BLaER1 treated with 17β-estradiol and CSF1 and Interleukin-3, amounts not matched to agents 10 nM and 100 nM (cell line): ENCODE measurements at regions not wholly inside any gene's neighbourhood (a gene's known extent, or its start where the extent isn't known, plus 50 kb on each side); places are given as distances from the start of the nearest gene placed in this dataset.

Experiments used
- H3K27ac ChIP-seq, 11 experiments: shearing (Covaris generic); formaldehyde crosslinking; 2 replicates each; pipeline ENCODE4 v1.8.1; 2022
- H3K27me3 ChIP-seq, 11 experiments: shearing (Covaris generic); formaldehyde crosslinking; 2 replicates each; pipeline ENCODE4 v1.8.1; 2022
- H3K36me3 ChIP-seq, 11 experiments: shearing (Covaris generic); formaldehyde crosslinking; 2 replicates each; pipeline ENCODE4 v1.8.1; 2022
- H3K4me1 ChIP-seq, 10 experiments: shearing (Covaris generic); formaldehyde crosslinking; 2 replicates each; pipeline ENCODE4 v1.8.1; 2022
- H3K4me2 ChIP-seq, 11 experiments: shearing (Covaris generic); formaldehyde crosslinking; 2 replicates each; pipeline ENCODE4 v1.8.1; 2022
- H3K4me3 ChIP-seq, 10 experiments: shearing (Covaris generic); formaldehyde crosslinking; 2 replicates each; pipeline ENCODE4 v1.8.1; 2022
- H3K9ac ChIP-seq, 11 experiments: shearing (Covaris generic); formaldehyde crosslinking; 2 replicates each; pipeline ENCODE4 v1.8.1; 2022
- H3K9me3 ChIP-seq, 11 experiments: shearing (Covaris generic); formaldehyde crosslinking; replicated peaks in 1 of 11; 2 replicates each; pipeline ENCODE4 v1.8.1; 2022
- H4K20me1 ChIP-seq, 11 experiments: shearing (Covaris generic); formaldehyde crosslinking; 2 replicates each; pipeline ENCODE4 v1.8.1; 2022
- Cebpa-rat ChIP-seq, 11 experiments: shearing (Covaris generic); IDR thresholded peaks; 2 replicates each; pipeline ENCODE4 v1.8.1; 2022

GRCh38 chrX:13397878-13398818 lies 78.3 kb upstream of the ATXN3L start:
- no peaks in the 10 kb centered on the region for H4K20me1 ChIP-seq
- H3K27me3 ChIP-seq: peaks cover 58 to 100% (median 92%) of the 10 kb centered on the region in 11 experiments
- no peaks in the 10 kb centered on the region for H3K4me1 ChIP-seq
- no peak for TF ChIP-seq Cebpa-rat (IDR thresholded peaks at IDR 0.05)
- no peak overlapping the region for H3K4me2 ChIP-seq
- no peak overlapping the region for H3K27ac ChIP-seq
- no peaks in the 10 kb centered on the region for H3K36me3 ChIP-seq
- H3K4me3 ChIP-seq: no peak overlapping the region
- no peak overlapping the region for H3K9ac ChIP-seq
- peaks cover 0 to 21% (median 0%) of the 10 kb centered on the region in 11 experiments; a peak in 6 of 22 replicates for H3K9me3 ChIP-seq

GRCh38 chrX:13396924-13397323 lies 77.1 kb upstream of the ATXN3L start:
- H3K4me3 ChIP-seq: no peak overlapping the region
- H3K4me1 ChIP-seq: no peaks in the 10 kb centered on the region
- peaks cover 47 to 96% (median 86%) of the 10 kb centered on the region in 11 experiments for H3K27me3 ChIP-seq
- no peak for TF ChIP-seq Cebpa-rat (IDR thresholded peaks at IDR 0.05)
- H3K9me3 ChIP-seq: peaks cover 0 to 21% (median 0%) of the 10 kb centered on the region in 11 experiments; a peak in 5 of 22 replicates
- no peaks in the 10 kb centered on the region for H3K36me3 ChIP-seq
- H4K20me1 ChIP-seq: no peaks in the 10 kb centered on the region
- no peak overlapping the region for H3K4me2 ChIP-seq
- H3K9ac ChIP-seq: no peak overlapping the region
- H3K27ac ChIP-seq: no peak overlapping the region

GRCh38 chrX:13389501-13389900 lies 69.6 kb upstream of the ATXN3L start:
- Histone ChIP-seq H3K4me1 (peaks cover 0 to 21% (median 0%) of the 10 kb centered on the region in 10 experiments; a peak in 4 of 20 replicates), H3K27ac (no peak overlapping the region), H3K9ac (no peak overlapping the region), H3K4me2 (no peak overlapping the region), H3K4me3 (no peak overlapping the region), H3K27me3 (peaks cover 50 to 95% (median 77%) of the 10 kb centered on the region in 11 experiments), H3K36me3 (no peaks in the 10 kb centered on the region), H3K9me3 (peaks cover 0 to 31% (median 0%) of the 10 kb centered on the region in 11 experiments; a peak in 6 of 22 replicates), H4K20me1 (no peaks in the 10 kb centered on the region)
- no peak for TF ChIP-seq Cebpa-rat (IDR thresholded peaks at IDR 0.05)

- H3K36me3 ChIP-seq: no peaks in the 10 kb centered on the region
- no peak for TF ChIP-seq Cebpa-rat (IDR thresholded peaks at IDR 0.05)
- H4K20me1 ChIP-seq: no peaks in the 10 kb centered on the region
- H3K9me3 ChIP-seq: peaks cover 0 to 26% (median 0%) of the 10 kb centered on the region in 11 experiments; a peak in 5 of 22 replicates
- H3K27ac ChIP-seq: peak overlapping the region in 2 of 11 experiments; percentile 45 to 48; a peak in 3 of 22 replicates
- peaks cover 53 to 96% (median 80%) of the 10 kb centered on the region in 11 experiments for H3K27me3 ChIP-seq
- H3K9ac ChIP-seq: no peak overlapping the region
- peaks cover 0 to 21% (median 0%) of the 10 kb centered on the region in 10 experiments; a peak in 4 of 20 replicates for H3K4me1 ChIP-seq
- peak overlapping the region in 3 of 11 experiments; percentile 9 to 50 (median 11); a peak in 4 of 22 replicates for H3K4me2 ChIP-seq
- H3K4me3 ChIP-seq: no peak overlapping the region
Observed at GRCh38 chrX:13387666-13388494, 68.0 kb upstream of the ATXN3L start.

- H3K4me1 ChIP-seq: peaks cover 0 to 21% (median 0%) of the 10 kb centered on the region in 10 experiments; a peak in 4 of 20 replicates
- no peak overlapping the region; a peak in 1 of 22 replicates for H3K27ac ChIP-seq
- H3K4me3 ChIP-seq: no peak overlapping the region
- no peak for TF ChIP-seq Cebpa-rat (IDR thresholded peaks at IDR 0.05)
- no peak overlapping the region; a peak in 1 of 22 replicates for H3K4me2 ChIP-seq
- H3K9me3 ChIP-seq: peaks cover 0 to 26% (median 0%) of the 10 kb centered on the region in 11 experiments; a peak in 5 of 22 replicates
- H3K27me3 ChIP-seq: peaks cover 59 to 96% (median 89%) of the 10 kb centered on the region in 11 experiments
- H3K9ac ChIP-seq: no peak overlapping the region
- H4K20me1 ChIP-seq: no peaks in the 10 kb centered on the region
- H3K36me3 ChIP-seq: no peaks in the 10 kb centered on the region
Observed at GRCh38 chrX:13386636-13387035, 66.8 kb upstream of the ATXN3L start.

GRCh38 chrX:13386092-13386491 lies 66.2 kb upstream of the ATXN3L start:
- Histone ChIP-seq H3K9me3 (peaks cover 0 to 26% (median 0%) of the 10 kb centered on the region in 11 experiments; a peak in 5 of 22 replicates), H3K4me2 (no peak overlapping the region), H4K20me1 (peaks cover 0 to 2% (median 0%) of the 10 kb centered on the region in 11 experiments; a peak in 1 of 22 replicates), H3K4me1 (peaks cover 0 to 21% (median 0%) of the 10 kb centered on the region in 10 experiments; a peak in 4 of 20 replicates), H3K36me3 (no peaks in the 10 kb centered on the region), H3K27ac (no peak overlapping the region), H3K27me3 (peaks cover 63 to 99% (median 91%) of the 10 kb centered on the region in 11 experiments), H3K9ac (no peak overlapping the region), H3K4me3 (no peak overlapping the region)
- no peak for TF ChIP-seq Cebpa-rat (IDR thresholded peaks at IDR 0.05)

GRCh38 chrX:13383907-13384306 lies 64.1 kb upstream of the ATXN3L start:
- 0 out of 22 replicates have a peak, but pooled peaks cover 0 to 10% (median 0%) of the 10 kb centered on the region in 11 experiments for H3K9me3 ChIP-seq
- no peak overlapping the region for H3K27ac ChIP-seq
- no peaks in the 10 kb centered on the region for H3K36me3 ChIP-seq
- peaks cover 0 to 2% (median 0%) of the 10 kb centered on the region in 11 experiments; a peak in 1 of 22 replicates for H4K20me1 ChIP-seq
- no peak overlapping the region for H3K4me2 ChIP-seq
- H3K4me3 ChIP-seq: no peak overlapping the region
- peaks cover 0 to 21% (median 0%) of the 10 kb centered on the region in 10 experiments; a peak in 4 of 20 replicates for H3K4me1 ChIP-seq
- H3K9ac ChIP-seq: no peak overlapping the region
- peaks cover 46 to 97% (median 88%) of the 10 kb centered on the region in 11 experiments for H3K27me3 ChIP-seq
- TF ChIP-seq Cebpa-rat (IDR thresholded peaks at IDR 0.05): no peak

GRCh38 chrX:13381514-13381913 lies 61.7 kb upstream of the ATXN3L start:
- no peak overlapping the region for H3K4me3 ChIP-seq
- no peak overlapping the region for H3K27ac ChIP-seq
- TF ChIP-seq Cebpa-rat (IDR thresholded peaks at IDR 0.05): no peak
- peaks cover 0 to 2% (median 0%) of the 10 kb centered on the region in 11 experiments; a peak in 1 of 22 replicates for H4K20me1 ChIP-seq
- no peak overlapping the region for H3K4me2 ChIP-seq
- H3K4me1 ChIP-seq: peaks cover 0 to 19% (median 11%) of the 10 kb centered on the region in 10 experiments; a peak in 17 of 20 replicates
- no peaks in the 10 kb centered on the region for H3K36me3 ChIP-seq
- peaks cover 37 to 95% (median 79%) of the 10 kb centered on the region in 11 experiments for H3K27me3 ChIP-seq
- no peak overlapping the region for H3K9ac ChIP-seq
- 0 out of 22 replicates have a peak, but pooled peaks cover 0 to 4% (median 0%) of the 10 kb centered on the region in 11 experiments for H3K9me3 ChIP-seq
